ENCODE measurements at regions not wholly inside any gene's neighbourhood (a gene's known extent, or its start where the extent isn't known, plus 50 kb on each side); places are given as distances from the start of the nearest gene placed in this dataset.

GRCh38 chr2:122423934-122424333, 668.5 kb downstream of the TSN start:
- no peak for ATAC-seq (ENCODE audit: low read depth)
- Mint-ChIP-seq H3K9me3 (ENCODE audit: insufficient read depth) (peaks cover 2% of the 10 kb centered on the region), H3K27ac (no peak overlapping the region), H3K4me3 (no peak overlapping the region), H3K27me3 (no peaks in the 10 kb centered on the region), H3K4me1 (no peaks in the 10 kb centered on the region)
- no peak for DNase-seq
- H3K36me3 ChIP-seq (replicated peaks in 1 of 2; ENCODE audit: control extremely low read depth in 1 of 2, control insufficient read depth in 1 of 2, extremely low read depth in 1 of 2, insufficient read depth in 2 of 2, low read length in 1 of 2), result no peaks in the 10 kb centered on the region
- H2AFZ ChIP-seq (ENCODE audit: insufficient read depth, low read depth, low read length, poor library complexity, severe bottlenecking), result no peak overlapping the region
- H3K4me1 ChIP-seq (ENCODE audit: control insufficient read depth in 2 of 2, insufficient read depth in 2 of 2, low read length in 2 of 2), result no peaks in the 10 kb centered on the region
- H3K27ac ChIP-seq (ENCODE audit: low read length in 2 of 2), result no peak overlapping the region
- no peak overlapping the region for H3K9ac ChIP-seq (ENCODE audit: low read length)
- no peaks in the 10 kb centered on the region for H3K79me2 ChIP-seq (ENCODE audit: control insufficient read depth, insufficient read depth, low read length)
- TF ChIP-seq EZH2 (IDR thresholded peaks at IDR 0.05; ENCODE audit: borderline replicate concordance, insufficient read depth, low read depth, low read length, poor library complexity, severe bottlenecking) (no peak), CTCF (IDR thresholded peaks at IDR 0.05) (no peak)
- POLR2A ChIA-PET, result no interaction called here
- no peaks in the 10 kb centered on the region for H3K9me3 ChIP-seq (ENCODE audit: control extremely low read depth in 1 of 3, control insufficient read depth in 2 of 3, insufficient read depth in 1 of 3, low read length in 2 of 3)
- no peak overlapping the region for H3K4me3 ChIP-seq (ENCODE audit: control extremely low read depth in 1 of 5, extremely low read depth in 1 of 5, insufficient read depth in 1 of 5, low read depth in 2 of 5, low read length in 4 of 5)
- WGBS (ENCODE audit: insufficient coverage), result 45% methylated on average over 1 of the region's 4 CpGs
- H4K20me1 ChIP-seq (ENCODE audit: control insufficient read depth, insufficient read depth, low read length, poor library complexity, severe bottlenecking), result no peaks in the 10 kb centered on the region
- intact Hi-C loops (cut with micrococcal nuclease), result no loop called here
- H3K27me3 ChIP-seq (replicated peaks in 1 of 4; ENCODE audit: control extremely low read depth in 1 of 4, control insufficient read depth in 3 of 4, insufficient read depth in 4 of 4, low read length in 3 of 4), result no peaks in the 10 kb centered on the region
- H3K4me2 ChIP-seq (replicated peaks; ENCODE audit: low read depth, low read length, poor library complexity, severe bottlenecking), result no peak overlapping the region
- CTCF ChIA-PET, result no interaction called here

GRCh38 chr2:122433123-122433754, 677.8 kb downstream of the TSN start:
- no peaks in the 10 kb centered on the region for H3K79me2 ChIP-seq (ENCODE audit: control insufficient read depth, insufficient read depth, low read length)
- DNase-seq, result no peak
- CTCF ChIA-PET, result no interaction called here
- no peak overlapping the region for H3K4me3 ChIP-seq (ENCODE audit: control extremely low read depth in 1 of 5, extremely low read depth in 1 of 5, insufficient read depth in 1 of 5, low read depth in 2 of 5, low read length in 4 of 5)
- POLR2A ChIA-PET, result no interaction called here
- no peak overlapping the region for H3K9ac ChIP-seq (ENCODE audit: low read length)
- no peaks in the 10 kb centered on the region for H3K4me1 ChIP-seq (ENCODE audit: control insufficient read depth in 2 of 2, insufficient read depth in 2 of 2, low read length in 2 of 2)
- no peaks in the 10 kb centered on the region for H3K36me3 ChIP-seq (replicated peaks in 1 of 2; ENCODE audit: control extremely low read depth in 1 of 2, control insufficient read depth in 1 of 2, extremely low read depth in 1 of 2, insufficient read depth in 2 of 2, low read length in 1 of 2)
- H3K4me2 ChIP-seq (replicated peaks; ENCODE audit: low read depth, low read length, poor library complexity, severe bottlenecking), result no peak overlapping the region
- 100% methylated on average over 1 of the region's 8 CpGs for WGBS (ENCODE audit: insufficient coverage)
- Mint-ChIP-seq H3K27ac (no peak overlapping the region), H3K9me3 (ENCODE audit: insufficient read depth) (peaks cover 3% of the 10 kb centered on the region), H3K4me1 (no peaks in the 10 kb centered on the region), H3K27me3 (no peaks in the 10 kb centered on the region), H3K4me3 (no peak overlapping the region)
- no peaks in the 10 kb centered on the region for H3K9me3 ChIP-seq (ENCODE audit: control extremely low read depth in 1 of 3, control insufficient read depth in 2 of 3, insufficient read depth in 1 of 3, low read length in 2 of 3)
- intact Hi-C loops (cut with micrococcal nuclease), result no loop called here
- no peaks in the 10 kb centered on the region for H4K20me1 ChIP-seq (ENCODE audit: control insufficient read depth, insufficient read depth, low read length, poor library complexity, severe bottlenecking)
- ATAC-seq (ENCODE audit: low read depth), result no peak
- H3K27ac ChIP-seq (ENCODE audit: low read length in 2 of 2), result no peak overlapping the region
- H3K27me3 ChIP-seq (replicated peaks in 1 of 4; ENCODE audit: control extremely low read depth in 1 of 4, control insufficient read depth in 3 of 4, insufficient read depth in 4 of 4, low read length in 3 of 4), result no peaks in the 10 kb centered on the region
- H2AFZ ChIP-seq (ENCODE audit: insufficient read depth, low read depth, low read length, poor library complexity, severe bottlenecking), result no peak overlapping the region
- TF ChIP-seq CTCF (IDR thresholded peaks at IDR 0.05) (no peak), EZH2 (IDR thresholded peaks at IDR 0.05; ENCODE audit: borderline replicate concordance, insufficient read depth, low read depth, low read length, poor library complexity, severe bottlenecking) (no peak)
